Stimulated activated CD4-positive, alpha-beta T cell treated with anti-CD3 and anti-CD28 coated beads, Interleukin-2, amount 100 ng/mL, for 48 hours (primary cell): ENCODE measurements at regions not wholly inside any gene's neighbourhood (a gene's known extent, or its start where the extent isn't known, plus 50 kb on each side); places are given as distances from the start of the nearest gene placed in this dataset.
"Not testable (repeated sequence)": the region's sequence is repeated elsewhere in the genome, so short reads cannot be mapped to it uniquely, and the experiment has no call there.

Source experiments
- DNase-seq, 2 donors: peaks; one replicate each; pipeline ENCODE4 v3.0.0-alpha.2; 2020

GRCh38 chr3:28039829-28040228 is 201.6 kb upstream of the CMC1 start:
- DNase-seq: no peak

GRCh38 chr3:28042095-28042635 is 199.3 kb upstream of the CMC1 start:
- no peak for DNase-seq

GRCh38 chr3:28042707-28043106 is 198.7 kb upstream of the CMC1 start:
- no peak for DNase-seq

- DNase-seq: no peak
These were observed 191.3 kb upstream of the CMC1 start for GRCh38 chr3:28050120-28050519.

- peak; percentile 29 to 37 for DNase-seq
These were observed 190.5 kb upstream of the CMC1 start for GRCh38 chr3:28050885-28051284.

- DNase-seq: peak; percentile 3 to 7
These were observed 187.7 kb upstream of the CMC1 start for GRCh38 chr3:28053759-28054158.

GRCh38 chr3:28056806-28057205 is 184.6 kb upstream of the CMC1 start:
- DNase-seq: no peak

DNA sequence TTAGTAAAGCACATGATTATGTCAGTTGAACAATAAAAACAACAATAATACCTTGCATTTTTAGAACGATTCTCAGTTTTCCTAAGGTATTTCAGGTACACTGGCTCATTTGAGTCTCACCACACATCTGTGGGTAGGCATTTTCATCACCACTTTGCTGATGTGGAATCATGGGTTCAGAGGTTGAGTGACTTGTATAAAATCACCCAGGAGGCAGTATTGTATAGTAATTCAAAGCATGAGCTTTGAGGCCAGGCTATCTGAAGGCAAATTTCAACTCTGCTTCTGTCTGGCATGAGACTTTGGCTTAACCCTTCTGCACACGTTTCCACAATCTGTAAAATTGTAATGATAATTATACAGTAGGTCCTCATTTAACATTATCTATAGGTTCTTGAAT is 183.9 kb upstream of the CMC1 start:
- no peak for DNase-seq

DNA sequence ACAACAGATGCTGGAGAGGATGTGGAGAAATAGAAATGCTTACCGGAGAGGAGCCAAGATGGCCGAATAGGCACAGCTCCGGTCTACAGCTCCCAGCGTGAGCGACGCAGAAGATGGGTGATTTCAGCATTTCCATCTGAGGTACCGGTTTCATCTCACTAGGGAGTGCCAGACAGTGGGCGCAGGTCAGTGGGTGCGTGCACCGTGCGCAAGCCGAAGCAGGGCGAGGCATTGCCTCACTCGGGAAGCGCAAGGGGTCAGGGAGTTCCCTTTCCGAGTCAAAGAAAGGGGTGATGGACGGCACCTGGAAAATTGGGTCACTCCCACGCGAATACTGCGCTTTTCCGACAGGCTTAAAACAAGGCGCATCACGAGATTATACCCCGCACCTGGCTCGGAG is 182.2 kb upstream of the CMC1 start:
- DNase-seq: not testable (repeated sequence)

DNA sequence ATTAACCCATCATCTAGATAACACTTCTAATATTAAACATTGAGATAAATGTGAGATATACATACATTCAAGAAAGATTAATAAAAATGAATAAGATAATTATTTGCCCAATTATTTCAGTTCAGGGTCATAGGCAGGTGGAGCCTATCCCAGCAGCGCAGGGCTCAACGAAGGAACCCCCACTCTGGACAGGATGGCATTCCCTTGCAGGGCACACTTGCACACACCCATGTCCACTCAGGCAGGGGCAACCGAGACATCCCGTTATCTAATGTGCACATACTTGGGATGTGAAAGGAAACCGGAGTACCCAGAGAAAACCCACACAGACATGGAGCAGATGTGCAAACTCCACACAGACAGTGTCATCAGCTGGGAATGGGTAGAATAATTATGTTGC is 175.4 kb upstream of the CMC1 start:
- no peak for DNase-seq

DNA sequence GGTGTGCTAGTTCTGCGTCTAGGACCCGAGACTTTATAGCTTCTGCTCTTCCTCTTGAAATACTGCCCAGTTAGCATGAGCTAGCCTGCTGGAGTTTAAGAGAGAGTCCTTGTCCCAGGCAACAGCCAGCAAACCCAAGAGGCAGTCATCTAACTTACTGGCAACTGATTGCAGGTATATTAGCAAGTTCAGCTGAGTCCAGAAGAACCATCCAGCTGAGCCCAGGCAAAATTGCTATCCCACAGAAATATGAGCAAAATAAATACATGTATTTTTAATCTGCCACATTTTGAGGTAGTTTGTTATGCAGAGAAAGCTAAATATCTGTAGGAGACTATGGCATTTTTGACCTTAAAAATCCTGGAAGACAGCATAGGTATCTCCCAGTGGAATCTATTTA is 174.4 kb upstream of the CMC1 start:
- DNase-seq: no peak

DNA sequence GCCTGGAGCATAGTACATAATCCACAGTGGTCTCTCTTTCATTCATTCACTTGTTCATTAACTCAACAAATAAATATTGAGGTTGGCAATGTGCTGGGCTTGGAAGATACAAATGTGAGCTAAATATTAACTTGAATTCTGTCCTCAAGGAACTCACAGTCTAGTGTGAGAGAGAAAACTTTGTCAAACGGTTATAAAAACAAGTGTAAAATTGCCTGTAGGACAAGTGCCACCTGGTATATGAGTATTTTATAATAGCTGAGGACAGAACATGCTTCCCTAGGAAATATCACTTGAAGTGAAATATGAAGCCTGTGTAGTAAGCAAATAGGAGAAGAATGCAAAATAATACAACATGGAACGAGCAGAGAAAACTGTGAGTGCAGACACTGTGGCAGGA is 173.1 kb upstream of the CMC1 start:
- DNase-seq: no peak

DNA sequence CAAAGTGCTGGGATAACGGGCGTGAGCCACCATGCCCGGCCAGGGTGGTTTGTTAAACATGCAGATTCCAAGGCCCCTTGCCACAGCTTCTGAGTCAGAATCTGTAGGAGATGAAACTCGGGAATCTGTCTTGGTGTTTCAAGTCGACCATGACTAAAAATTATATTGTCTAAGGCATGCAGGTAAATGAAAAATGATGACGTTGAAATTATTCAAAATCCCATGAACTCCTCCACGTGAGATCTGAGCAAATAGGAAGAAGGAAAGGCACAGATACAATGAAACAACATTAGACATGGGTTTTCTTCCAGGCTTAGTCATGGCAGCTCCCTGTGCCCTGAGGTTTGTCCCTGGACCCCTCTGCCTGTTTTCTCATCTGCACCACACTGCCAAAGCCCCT is 172.0 kb upstream of the CMC1 start:
- no peak for DNase-seq

GRCh38 chr3:28076246-28076645 is 165.2 kb upstream of the CMC1 start:
- DNase-seq: no peak

- no peak for DNase-seq
These were observed 163.8 kb upstream of the CMC1 start for GRCh38 chr3:28077572-28077971.

DNA sequence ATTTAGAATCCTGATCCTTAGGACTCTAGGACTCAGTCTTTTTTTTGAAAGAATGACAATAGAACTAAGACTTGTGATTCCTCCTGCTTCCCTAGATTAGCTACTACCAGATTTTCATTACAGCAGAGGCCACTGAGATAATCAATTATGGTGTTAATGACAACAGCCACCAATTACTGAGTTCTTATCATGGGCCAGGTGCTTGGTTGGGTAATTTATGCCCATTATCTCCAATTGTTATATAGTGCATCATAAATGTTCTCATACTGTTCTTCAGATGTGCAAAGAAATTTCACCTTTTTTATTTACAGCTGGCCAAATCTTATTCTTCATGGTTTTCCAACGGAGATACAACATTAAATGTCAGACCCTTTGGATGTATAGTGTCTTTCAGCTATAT is 162.9 kb upstream of the CMC1 start:
- no peak for DNase-seq

GRCh38 chr3:28080716-28081115 is 160.7 kb upstream of the CMC1 start:
- no peak for DNase-seq

GRCh38 chr3:28081533-28081947 is 159.9 kb upstream of the CMC1 start:
- DNase-seq: no peak

DNA sequence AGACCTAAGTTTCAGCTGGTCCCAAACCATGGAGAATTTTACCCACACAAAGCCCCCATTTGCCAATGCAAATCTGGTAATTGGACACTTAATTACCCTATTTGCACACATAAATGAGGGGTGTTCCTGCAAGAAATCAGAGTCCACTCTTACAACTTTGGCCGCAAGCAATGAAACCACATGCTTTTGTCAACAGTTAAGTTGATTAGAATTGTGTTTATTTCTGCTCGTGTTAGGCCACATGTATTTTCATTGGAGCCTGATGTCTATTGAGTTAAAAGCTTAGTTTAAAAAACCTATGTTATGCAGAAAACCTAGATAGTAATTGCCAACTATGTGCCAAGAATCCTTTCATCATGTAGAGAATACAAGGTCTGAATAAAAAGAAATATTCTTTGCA is 153.8 kb upstream of the CMC1 start:
- DNase-seq: no peak

GRCh38 chr3:28088811-28089526 is 152.4 kb upstream of the CMC1 start:
- DNase-seq: no peak

DNA sequence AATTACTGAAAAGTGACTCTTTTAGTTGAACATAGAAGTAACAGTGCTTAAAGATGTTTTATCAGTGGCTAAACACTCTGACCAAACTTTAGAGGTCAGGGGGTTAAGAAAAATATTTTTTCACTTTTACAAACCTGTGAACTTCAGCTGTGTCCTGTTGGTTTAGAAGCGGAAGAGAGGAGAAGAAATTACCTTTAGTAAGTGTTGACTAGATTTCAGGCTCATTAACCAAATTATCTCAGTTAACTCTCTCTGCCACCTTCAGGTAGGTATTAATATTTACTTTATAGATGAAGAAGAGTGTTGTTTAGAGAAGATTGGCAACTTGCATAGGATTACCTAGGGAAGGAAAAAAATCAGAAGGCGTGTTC is 151.9 kb upstream of the CMC1 start:
- DNase-seq: no peak

DNA sequence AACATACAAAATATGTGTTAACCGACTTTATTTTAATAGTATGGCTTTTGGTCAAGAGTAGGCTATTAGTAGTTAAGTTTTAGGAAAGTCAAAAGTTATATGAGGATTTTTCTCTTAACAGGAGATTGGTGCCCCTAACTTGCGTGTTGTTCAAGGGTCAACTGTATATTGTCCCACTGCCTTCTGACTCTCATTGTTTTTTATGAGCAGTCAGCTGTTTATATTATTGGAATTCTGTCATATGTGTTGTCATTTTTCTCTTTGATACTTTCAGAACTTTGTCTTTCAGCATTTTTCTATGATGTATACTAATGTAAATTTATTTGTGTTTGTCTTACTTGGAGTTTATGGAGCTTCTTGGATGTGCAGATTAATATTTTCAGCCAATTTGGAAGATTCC is 142.1 kb upstream of the CMC1 start:
- no peak for DNase-seq

DNA sequence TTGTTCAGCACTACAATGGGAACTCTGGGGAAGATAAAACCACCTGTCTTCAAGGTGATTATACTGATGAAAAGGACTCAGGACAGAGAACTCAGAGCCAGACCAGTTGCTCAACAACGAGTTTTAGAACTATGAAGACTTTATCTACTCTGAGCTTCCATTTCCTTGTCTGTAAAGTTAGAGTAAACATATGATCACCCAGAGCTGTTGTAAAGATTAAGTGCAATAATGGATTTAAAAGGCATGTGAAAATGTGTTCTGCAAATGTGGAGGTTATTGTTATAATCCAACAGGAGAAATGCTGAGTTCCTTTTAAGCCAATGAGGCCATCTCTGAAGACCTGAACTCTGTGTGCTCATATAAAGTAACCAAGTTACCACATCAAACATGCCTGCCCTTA is 139.7 kb upstream of the CMC1 start:
- DNase-seq: no peak

DNA sequence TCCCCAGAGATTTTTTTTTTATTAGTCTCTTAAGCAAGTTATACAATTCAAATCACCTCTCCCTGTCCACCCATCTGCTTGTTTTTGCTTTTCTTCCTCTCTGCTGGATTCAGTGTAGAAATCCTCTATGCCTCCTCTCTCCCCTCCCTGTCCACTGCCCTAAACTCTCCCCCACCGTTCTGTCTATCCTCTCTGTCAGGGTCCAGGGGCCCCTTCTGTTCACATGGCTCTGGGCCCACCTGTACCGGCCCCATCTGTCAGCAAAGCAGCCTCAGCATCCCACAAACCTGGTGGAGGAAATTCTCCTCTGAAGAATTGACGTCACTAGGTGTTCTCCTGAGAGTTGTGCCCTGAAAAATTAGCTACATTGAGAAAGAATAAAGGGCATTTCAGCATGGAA is 137.6 kb upstream of the CMC1 start:
- DNase-seq: no peak

DNA sequence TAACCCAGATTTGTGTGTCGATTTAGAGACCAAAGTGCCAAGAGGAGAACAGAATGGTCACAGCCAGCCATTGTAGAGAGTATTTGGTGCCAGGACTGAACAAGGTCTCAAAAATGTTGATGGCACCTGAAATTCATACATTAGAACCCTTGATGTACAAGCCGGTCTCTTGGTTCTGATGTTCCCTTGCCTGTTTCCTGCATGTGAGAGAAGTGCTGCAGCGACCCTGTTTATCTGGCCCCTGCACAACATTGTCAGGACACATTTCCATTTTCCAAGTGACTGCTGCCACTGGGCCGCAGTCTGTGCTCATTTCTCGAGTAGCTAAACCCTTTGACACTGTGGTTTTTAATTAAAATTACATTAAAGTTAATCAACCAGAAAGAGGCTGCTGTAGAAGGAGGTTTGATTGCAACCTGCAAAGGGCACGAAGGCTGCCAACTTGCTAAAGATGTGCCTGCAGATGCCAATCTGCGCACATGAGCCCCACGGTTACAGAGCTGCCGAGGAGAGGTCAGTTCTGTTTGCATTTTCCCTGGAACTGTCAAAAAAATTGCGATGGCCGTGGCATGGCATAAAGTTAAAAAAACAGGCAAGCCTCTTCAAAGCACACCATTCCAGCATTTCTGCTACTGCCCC is 136.4 kb upstream of the CMC1 start:
- DNase-seq: no peak
